ENCODE measurements at regions not wholly inside any gene's neighbourhood (a gene's known extent, or its start where the extent isn't known, plus 50 kb on each side); places are given as distances from the start of the nearest gene placed in this dataset.

DNA sequence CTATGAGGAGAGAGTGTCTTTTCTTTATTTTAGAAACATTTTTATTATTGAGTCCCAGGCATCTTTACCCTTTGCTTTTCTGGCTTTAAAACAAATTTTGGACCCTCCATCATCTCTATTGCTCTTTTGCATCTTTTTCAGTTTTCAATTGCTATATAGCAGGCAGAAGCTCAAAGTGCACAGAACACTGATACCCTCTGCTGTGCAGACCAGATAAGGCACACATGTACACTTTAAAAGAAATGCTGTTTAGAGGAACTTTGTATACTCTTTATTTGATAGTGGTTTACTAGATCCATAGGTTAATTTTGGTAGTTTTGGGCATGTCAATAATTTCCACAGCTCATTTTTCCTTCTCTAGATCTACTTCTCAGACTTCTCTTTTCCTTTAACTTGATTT, 324.2 kb downstream of the SH2D4B start:
- DNase-seq = no peak

DNA sequence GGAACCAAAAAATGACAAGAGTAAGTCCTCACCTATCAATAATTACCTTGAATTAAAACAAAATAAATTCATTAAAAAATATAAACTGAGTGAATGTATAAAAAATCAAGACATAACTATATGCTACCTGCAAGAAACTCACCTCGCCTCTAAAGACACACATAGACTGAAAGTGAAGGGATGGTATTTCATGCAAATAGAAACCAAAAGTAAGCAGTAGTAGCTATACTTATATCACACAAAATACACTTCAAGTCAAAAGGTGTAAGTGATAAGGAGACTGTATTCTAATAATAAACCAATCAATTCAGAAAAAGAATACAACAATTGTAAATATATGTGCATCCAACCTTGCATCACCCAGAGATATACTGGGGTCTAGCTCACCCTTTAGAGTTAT, 332.6 kb downstream of the SH2D4B start:
- DNase-seq = no peak

DNA sequence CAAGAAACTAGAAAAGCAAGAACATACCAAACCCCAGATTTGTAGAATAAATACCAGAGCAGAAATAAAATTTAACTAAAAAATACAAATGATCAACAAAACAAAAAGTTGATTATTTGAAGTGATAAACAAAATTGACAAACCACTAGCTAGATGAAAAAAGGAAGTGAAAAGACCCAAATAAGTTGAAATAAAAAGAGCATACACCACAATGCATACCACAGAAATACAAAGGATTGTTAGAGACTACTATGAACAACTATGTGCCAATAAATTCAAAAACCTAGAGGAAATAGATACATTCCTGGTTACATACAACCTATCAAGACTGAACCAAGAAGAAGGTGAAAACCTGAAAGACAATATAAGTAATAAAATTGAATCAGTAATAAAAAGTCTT, 333.4 kb downstream of the SH2D4B start:
- no peak for DNase-seq

DNA sequence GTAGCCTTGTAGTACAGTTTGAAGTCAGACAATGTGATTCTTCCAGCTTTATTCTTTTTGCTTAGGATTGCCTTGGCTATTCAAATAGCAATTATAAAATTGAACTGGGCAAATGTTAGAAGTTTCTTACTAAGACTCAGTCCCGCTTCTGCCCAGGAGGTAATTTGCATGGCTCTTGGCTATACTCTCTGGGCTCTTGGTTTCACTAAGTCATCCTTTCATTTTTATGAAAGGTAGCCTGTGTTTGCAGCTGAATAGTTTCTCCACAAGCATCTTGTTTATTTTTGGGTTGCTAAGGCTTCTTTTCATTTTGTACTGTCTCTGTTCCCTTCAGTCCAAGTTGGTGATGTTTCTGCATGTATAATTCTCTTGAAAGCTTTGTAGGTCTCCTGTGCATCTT, 340.6 kb downstream of the SH2D4B start:
- no peak for DNase-seq

DNA sequence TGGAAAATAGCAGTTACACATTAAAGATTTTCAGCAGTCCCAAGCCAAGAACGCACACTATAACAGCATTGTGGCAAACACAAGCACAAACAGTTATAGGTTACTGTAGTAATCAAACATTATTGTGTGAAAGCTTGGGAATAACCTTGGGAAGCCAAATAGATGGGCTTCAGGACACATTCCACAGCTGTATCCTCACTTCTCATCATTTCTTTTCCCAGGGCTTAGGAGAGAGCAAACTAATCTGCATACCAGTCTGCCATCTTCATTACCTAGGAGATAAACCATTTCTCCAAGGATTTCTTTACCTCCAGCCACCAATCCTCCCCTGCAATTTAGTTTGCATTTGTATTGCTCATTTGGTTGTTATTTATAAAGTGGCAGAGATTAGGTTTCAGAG, 352.4 kb downstream of the SH2D4B start:
- no peak for DNase-seq

DNA sequence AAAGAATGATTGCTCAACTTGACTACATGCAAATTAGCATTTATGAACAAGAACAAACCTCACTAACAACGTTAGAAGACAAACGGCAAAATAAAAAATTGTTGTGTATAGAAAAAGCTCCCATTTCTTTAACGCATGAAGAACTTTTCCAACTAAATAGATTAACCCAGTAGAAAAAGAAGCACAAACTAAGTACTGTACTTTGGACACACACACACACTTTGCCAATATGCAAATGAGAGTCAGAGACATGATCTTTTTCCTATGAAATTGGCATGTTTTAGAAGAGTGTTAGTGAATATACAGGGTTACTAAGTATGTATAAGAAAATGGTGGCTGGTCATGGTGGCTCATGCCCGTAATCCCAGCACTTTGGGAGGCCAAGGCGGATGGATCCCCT, 355.6 kb downstream of the SH2D4B start:
- DNase-seq = no peak

DNA sequence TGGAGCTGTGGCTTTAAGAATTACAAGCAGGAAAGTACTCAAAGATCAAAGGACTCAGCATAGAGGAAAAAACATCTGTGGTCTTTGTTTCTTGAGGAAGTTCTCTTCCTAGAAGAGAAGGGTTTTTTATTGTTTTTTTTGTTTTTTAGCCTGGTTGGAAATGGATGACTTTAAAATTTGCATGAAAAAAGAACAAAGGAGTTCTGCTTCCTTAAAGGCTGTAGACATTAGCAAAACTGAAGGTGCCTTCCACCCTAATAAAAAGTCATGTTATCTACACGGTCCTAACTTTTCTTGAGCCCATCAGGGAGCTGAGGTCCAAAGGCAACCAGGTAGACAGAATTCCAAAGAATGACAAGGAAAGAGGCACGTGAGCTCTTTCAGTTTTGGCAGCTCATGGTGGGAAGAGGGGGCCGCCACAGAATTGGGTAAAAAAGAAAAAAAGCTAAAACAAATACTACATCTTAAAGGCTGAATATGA, 356.6 kb downstream of the SH2D4B start:
- no peak for DNase-seq

DNA sequence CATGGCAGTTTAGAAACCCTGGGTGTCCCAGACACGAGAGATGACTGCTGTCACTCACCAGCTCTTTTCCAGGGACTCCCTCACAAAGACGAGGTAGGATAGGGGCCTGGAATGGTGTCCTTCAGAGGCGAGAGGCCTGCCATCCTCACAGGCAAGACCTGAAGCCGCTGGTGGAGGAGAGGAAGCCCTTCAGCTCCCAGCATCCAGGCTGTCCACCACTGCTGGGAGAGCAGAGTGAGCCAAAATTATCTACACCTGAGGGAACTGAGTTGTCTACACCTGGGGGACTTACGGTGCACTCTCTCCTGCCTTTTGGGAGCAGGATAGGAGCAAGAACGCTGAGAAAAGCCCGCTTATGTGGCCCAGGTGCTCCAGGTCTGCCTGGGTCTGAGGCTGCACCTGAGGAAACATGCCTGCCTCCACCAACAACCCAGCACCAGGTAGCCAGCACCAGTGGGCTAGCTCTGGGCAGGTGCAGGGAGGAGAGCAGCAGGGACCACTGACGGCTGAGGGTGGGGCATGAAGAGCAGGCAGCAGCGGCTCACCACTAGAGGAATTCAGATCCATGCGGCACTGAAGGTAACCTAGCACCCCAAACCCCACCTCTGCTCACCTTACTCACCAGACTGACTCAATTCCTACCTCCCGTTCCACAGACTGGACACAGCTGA, 357.2 kb downstream of the SH2D4B start:
- DNase-seq = no peak

DNA sequence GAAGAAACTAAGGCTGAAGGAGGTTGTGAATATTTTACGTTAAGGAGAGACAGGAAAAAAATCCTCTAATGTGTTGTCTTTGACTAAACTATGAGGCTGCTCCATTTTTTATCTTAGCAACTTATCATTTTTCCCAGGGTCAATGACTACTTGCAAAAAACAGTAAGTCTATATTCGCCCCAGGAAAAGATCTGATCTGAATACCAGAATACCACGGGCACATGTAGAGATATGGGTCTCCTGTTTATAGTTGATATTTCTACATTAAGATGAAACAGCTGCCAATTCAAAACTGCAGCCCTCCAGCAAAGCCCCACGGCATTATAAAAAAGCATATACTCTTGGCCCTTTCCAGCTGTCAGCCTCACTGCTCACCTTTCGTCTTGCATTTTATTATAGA, 358.4 kb downstream of the SH2D4B start:
- no peak for DNase-seq

DNA sequence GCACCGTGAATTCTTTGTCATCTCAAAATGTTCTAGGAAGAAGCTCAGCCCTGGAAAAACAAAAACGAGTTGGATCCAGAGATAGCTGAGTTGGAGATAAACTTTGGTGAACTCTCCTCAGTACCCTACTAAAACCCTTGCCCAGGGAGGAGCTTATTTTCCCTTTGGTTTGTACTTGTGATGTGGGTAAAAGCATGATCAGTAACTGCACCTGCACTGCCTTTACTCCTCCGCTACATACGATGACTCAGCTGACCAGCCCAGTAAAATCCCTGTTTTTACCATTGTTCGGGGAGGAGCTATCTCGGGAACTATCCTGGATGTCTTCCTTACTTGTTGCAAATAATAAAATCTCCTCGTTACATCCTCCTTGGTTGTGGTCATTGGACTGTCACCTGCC, 359.3 kb downstream of the SH2D4B start:
- DNase-seq = no peak

DNA sequence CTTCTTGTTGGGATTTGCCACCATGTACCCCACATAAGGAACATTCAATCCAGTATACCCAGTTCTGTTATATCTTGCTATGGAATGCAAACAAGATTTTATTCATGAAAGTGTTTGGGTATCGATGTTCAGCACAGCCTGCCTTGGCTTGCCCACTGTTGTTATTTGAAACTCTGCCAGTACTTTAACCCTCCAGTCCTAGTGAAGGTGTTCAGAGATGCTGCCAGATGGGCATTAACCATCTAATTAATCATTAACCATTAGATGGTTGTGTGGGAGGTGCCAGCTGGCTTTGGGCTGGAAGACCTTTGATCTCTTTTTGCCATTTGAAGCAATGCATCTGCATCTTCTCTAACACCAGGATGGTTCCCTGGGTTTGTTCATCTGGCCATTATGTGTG, 363.0 kb downstream of the SH2D4B start:
- DNase-seq = no peak

DNA sequence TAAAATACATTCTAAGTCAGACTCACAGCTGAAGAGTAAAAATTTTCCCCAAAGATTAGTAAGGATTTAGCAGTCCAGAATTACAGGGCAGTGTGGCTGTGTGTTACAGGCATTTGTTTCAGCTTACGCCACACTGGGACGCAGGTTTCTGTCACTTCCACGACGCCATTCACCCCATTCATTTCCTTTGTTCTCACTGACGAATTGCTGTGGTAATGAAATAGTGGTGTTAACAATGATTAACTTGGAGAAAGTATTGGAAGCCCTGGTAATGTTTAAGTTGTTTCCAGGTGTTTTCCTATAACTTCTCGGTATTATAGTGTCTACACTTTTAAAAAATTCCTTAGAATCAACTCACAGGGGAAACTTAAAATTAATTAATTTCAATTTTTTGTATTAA, 370.9 kb downstream of the SH2D4B start:
- no peak for DNase-seq

DNA sequence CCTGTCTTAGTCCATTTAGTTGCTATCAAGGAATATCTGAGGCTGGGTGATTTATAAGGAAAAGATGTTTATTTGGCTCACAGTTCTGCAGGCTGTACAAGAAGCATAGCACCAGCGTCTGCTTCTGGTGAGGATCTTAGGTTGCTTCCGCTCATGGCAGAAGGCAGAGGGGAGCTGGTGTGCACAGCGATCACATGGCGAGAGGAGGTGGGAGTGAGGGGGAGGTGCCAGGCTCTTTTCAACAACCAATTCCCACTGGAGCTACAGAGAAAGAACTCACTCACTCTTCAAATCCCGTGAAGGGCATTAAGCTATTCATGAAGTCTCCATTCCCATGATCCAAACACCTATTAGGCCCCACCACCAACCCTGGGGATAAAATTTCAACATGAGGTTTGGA, 371.6 kb downstream of the SH2D4B start:
- no peak for DNase-seq

DNA sequence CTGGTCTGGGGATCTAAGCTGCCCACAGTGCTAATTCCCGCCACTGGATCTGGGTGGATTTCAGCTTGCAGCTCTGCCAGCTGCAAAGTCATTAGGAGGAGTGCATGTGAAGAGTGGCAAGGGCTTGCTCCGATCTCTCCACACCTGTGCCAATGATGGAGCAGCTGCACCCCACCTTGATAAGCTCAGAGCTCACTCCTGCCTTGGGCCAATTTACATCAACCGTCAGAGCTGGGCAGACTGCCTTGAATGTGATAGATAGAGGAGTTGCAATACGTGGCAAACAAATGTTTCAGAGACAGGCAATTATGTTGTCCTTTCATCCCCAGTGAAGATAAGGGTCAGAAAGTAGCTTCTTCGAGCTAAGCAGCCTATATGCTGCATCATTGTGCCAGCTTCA, 379.9 kb downstream of the SH2D4B start:
- no peak for DNase-seq

DNA sequence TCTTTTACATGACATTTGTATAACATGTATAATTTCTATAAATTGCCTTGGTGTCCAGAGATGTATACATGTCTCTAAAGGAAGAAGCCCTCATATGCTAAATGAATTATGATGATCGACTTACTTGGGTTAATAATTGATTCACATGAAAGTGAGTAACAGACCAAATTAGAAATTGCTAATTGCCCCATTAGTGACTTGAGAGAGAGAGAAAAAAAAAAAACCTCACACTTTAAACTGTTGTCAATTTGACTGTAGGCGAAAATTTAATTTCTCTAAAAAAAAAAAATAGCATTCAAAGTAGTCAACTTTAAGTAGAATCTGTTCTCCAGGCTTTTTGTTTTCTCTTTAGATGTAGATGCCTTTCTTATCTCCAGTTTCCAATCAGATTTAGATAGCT, 383.3 kb downstream of the SH2D4B start:
- DNase-seq = no peak

DNA sequence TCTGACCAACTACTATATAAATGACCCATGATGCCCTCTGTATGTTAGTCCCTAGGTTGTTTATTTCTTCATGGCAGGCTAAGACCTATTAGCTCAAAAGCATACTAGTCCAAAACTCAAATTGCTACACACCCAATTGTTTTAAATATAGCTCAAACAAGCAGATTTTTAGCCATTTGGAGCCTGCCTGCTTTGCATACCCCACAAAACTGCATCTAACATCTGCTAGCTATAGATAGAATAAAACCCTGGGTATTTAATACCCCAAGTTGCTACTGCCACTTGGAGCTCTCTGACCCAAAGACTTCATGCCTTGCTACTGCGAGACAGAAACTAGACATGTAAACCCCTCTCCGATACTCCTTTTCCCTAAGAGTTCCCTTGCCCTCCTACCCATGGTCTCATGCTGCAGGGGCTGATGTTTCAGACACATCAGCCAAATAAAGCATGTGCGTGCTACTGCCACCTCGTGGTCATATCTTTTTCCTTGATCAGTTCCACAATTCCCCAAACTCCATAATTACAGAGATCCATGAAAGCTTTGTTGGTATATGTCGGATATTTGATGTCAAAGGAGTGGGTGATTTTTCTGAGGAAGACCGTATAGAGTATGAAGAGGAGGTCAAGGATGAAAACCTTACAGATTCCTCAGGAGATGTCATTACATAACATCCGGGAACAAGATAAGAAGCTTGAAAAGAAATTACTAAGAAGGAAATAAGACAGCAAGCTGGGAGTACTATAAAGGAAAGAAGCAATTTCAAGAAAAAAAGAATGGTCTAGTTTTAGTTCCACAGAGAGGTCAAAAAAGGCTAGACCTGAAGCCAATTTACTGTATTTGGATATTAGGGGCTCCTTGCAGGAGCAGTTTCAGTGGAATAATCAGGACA, 386.6 kb downstream of the SH2D4B start:
- DNase-seq = no peak

DNA sequence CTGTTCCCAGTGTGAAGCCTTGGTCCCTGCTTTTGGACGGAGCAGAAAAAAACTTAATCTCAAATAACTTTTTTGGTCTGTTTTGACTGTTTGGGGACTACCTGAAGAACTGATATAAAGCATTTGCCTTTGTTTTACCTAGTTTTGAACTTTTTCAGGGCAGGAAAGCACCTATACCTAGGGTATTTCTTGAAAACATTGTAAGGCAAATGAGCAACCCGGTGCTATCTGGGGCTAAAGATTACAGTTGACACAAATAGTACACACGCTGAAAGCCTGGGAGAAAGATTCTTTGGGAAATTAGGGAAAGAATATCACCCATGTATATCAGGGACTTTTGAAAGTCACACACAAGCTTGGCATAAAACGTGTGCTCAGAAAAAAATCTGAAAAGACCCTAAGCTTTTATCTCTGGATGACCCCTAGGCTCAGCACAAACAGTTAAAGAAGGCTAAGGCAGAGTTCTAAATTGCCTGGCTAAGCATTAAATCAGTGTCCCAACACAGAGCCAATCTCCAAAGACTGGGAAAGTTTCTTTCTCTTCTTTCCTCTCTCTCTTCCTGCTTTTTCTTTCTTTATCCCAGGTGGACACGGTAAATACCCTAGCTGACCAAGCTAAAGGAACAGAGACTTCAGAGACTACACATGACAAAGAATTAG, 389.8 kb downstream of the SH2D4B start:
- no peak for DNase-seq

DNA sequence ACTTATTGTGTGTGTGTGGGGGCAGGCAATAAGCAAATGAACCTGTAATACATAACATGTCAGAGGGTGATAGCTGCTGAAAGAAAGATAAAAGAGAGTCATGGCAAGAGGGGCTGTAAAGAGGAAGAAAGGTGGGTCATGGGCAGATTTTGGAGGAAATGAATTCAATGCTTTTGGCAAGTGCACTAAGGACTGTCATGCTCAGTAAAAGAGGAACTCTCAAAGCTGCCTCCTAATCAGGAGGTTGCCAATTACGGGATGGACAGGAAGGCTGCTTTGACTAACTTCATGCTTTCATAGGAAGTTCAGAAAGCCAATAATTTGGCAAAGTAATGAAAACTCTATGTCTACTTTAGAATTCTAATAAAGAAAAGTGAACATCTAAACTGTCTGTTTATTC, 401.2 kb downstream of the SH2D4B start:
- DNase-seq = no peak

DNA sequence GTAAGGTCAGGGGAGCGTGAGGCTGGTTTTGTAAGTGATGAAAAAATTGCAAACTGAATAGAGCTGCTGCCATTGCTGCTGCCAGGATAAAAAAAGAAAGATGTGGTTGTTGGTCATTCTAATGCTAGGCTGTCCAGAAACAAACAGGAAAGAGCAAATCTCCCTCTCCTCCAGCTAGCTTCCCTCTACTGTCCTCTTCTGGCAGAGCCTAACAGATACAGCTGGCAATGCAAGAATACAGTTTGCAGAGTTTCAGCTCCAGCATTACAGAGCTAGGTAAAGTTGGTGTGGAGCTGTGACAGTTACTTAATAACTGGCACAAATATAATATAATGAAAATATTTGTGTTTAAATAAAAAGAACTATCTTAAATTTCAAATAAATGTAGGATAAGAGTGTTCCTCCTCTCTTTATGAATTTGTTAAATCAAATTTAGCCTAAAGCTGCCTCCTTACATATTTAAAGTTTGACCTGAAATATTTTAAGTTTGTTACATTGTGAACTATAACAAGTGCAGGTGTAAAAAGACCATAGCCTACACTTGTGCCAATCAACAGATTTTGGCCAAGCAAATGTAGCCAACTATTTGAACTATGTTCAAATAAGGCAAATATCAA, 407.7 kb downstream of the SH2D4B start:
- no peak for DNase-seq

DNA sequence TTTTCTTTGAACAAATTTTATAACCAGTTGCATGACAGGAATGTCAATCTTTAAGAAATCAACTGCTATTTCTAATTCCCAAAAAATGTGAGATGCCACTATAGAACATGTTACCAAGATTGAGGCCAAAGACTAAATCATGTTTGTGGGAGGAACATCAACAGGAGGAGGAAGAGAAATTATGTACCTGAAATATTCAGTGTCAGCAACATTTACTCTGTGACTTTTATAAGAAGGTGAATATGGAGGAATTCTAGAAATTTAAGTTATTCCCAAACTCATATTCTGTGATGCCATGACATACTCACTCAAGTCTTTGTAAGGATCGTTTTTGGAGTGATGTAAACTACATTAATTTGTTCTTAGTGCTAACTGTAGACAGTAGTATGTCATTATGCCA, 408.4 kb downstream of the SH2D4B start:
- DNase-seq = no peak

DNA sequence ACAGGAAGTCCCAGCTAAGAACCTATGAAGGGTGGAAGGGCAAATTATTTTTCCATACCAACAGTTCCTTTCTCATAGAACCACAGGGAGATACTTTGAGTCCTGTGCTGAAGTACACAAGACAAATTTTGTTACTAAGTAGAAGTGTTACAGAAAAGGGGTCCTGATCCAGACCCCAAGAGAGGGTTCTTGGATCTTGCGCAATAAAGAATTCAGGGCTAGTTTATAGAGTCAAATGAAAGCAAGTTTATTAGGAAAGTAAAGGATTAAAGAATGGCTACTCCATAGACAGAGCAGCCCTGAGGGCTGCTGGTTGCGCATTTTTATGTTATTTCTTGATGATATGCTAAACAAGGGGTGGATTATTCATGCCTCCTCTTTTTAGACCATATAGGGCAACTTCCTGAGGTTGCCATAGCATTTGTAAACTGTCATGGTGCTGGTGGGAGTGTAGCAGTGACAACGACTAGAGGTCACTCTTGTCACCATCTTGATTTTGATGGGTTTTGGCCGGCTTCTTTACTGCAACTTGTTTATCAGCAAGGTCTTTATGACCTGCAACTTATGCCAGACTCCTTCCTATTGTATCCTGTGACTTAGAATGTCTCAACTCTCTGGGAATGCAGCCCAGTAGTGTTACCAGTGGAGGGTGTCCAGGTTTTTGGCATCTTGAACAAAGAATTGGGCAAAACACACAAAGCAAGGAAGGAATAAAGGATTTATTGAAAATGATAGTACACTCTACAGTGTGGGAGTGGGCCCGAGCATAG, 409.4 kb downstream of the SH2D4B start:
- DNase-seq = no peak

DNA sequence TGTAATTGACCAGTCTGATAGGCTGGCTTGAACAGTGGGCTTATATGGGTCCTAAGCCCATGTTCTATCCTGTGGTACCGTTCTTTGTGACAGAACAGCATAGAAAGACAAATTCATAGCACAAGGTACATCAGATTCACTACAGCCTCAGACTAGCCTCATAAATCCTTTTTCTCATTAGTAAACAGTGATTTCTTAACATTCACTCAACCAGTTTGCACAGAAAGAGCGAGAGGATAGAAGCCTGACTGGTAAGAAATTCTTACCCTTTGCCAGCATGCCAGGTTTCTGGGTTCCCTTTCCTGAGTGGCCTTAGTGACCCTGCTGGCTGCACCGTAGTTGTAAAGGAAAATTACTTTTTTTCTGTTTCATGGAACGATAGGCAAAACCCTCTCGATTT, 412.1 kb downstream of the SH2D4B start:
- no peak for DNase-seq

DNA sequence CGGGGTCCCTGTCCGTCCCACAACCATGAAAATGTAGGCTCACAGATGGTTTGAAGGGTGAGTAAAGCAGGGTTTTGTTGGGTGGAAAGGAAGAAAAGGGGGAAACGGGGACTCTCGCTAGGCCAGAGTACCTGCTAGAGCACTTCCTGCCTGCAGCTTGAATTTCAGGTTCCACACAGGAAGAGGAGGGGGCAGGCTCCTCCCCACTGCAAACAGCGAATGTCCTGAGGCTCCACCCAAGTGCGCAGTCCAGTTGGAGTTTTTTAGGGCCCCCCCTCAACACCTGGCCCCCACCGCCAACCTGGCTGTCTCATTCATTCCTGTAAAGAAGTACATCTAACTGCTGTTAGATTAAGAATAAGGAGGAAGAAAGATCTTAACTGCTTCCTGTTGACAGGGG, 414.7 kb downstream of the SH2D4B start:
- no peak for DNase-seq

Measured in NCI-H2081 treated with DMSO at 0.1 percent for 48 hours (cell line).